ENCODE measurements at regions not wholly inside any gene's neighbourhood (a gene's known extent, or its start where the extent isn't known, plus 50 kb on each side); places are given as distances from the start of the nearest gene placed in this dataset.
"Not testable (repeated sequence)": the region's sequence is repeated elsewhere in the genome, so short reads cannot be mapped to it uniquely, and the experiment has no call there.

GRCh38 chr7:91473619-91474018 lies 209.4 kb downstream of the FZD1 start:
- DNase-seq: no peak

GRCh38 chr7:91474074-91474473 lies 209.8 kb downstream of the FZD1 start:
- no peak for DNase-seq

- DNase-seq: not testable (repeated sequence)
These were observed 216.2 kb downstream of the FZD1 start for GRCh38 chr7:91480470-91480869.

- DNase-seq: no peak
These were observed 227.6 kb downstream of the FZD1 start for GRCh38 chr7:91491868-91492267.

GRCh38 chr7:91492317-91492716 lies 228.1 kb downstream of the FZD1 start:
- no peak for DNase-seq

GRCh38 chr7:91492773-91493172 lies 228.5 kb downstream of the FZD1 start:
- DNase-seq: no peak

GRCh38 chr7:91494450-91494849 lies 230.2 kb downstream of the FZD1 start:
- no peak for DNase-seq

GRCh38 chr7:91496251-91496820 lies 232.1 kb downstream of the FZD1 start:
- no peak for DNase-seq

- not testable (repeated sequence) for DNase-seq
These were observed 233.0 kb downstream of the FZD1 start for GRCh38 chr7:91497277-91497676.

- DNase-seq: no peak
These were observed 239.8 kb downstream of the FZD1 start for GRCh38 chr7:91503934-91504555.

GRCh38 chr7:91504919-91505318 lies 240.7 kb downstream of the FZD1 start:
- DNase-seq: no peak

- not testable (repeated sequence) for DNase-seq
These were observed 242.7 kb downstream of the FZD1 start for GRCh38 chr7:91506966-91507365.

GRCh38 chr7:91511861-91512260 lies 247.6 kb downstream of the FZD1 start:
- DNase-seq: not testable (repeated sequence)

- DNase-seq: no peak
These were observed 248.7 kb downstream of the FZD1 start for GRCh38 chr7:91512958-91513357.

GRCh38 chr7:91514591-91514990 lies 250.4 kb downstream of the FZD1 start:
- peak in 1 of 2 experiments; percentile 37 for DNase-seq

- no peak for DNase-seq
These were observed 251.7 kb downstream of the FZD1 start for GRCh38 chr7:91515961-91516360.

GRCh38 chr7:91517201-91517785 lies 253.1 kb downstream of the FZD1 start:
- DNase-seq: no peak

- no peak for DNase-seq
These were observed 253.8 kb downstream of the FZD1 start for GRCh38 chr7:91518058-91518457.

- DNase-seq: peak in 1 of 2 experiments; percentile 45
These were observed 255.3 kb downstream of the FZD1 start for GRCh38 chr7:91519241-91520158.

- peak in 1 of 2 experiments; percentile 47 for DNase-seq
These were observed 256.4 kb downstream of the FZD1 start for GRCh38 chr7:91520645-91521044.

GRCh38 chr7:91526404-91526803 lies 262.2 kb downstream of the FZD1 start:
- DNase-seq: no peak

GRCh38 chr7:91527460-91527859 lies 263.2 kb downstream of the FZD1 start:
- DNase-seq: no peak

- no peak for DNase-seq
These were observed 269.8 kb downstream of the FZD1 start for GRCh38 chr7:91533996-91534395.
